ENCODE measurements at regions not wholly inside any gene's neighbourhood (a gene's known extent, or its start where the extent isn't known, plus 50 kb on each side); places are given as distances from the start of the nearest gene placed in this dataset.

GRCh38 chr3:28711293-28711692, 362.7 kb upstream of the AZI2 start:
- Mint-ChIP-seq H3K27ac (no peak overlapping the region), H3K9me3 (no peaks in the 10 kb centered on the region), H3K4me3 (no peak overlapping the region), H3K27me3 (ENCODE audit: low read depth, poor library complexity) (no peaks in the 10 kb centered on the region), H3K36me3 (ENCODE audit: low read depth) (no peaks in the 10 kb centered on the region), H3K4me1 (no peaks in the 10 kb centered on the region)
- TF ChIP-seq CTCF (IDR thresholded peaks at IDR 0.05) = no peak
- no peak for DNase-seq

GRCh38 chr3:28716939-28717338, 368.3 kb upstream of the AZI2 start:
- TF ChIP-seq CTCF (IDR thresholded peaks at IDR 0.05) = no peak

GRCh38 chr3:28718074-28718849, 369.6 kb upstream of the AZI2 start:
- no peak for TF ChIP-seq CTCF (IDR thresholded peaks at IDR 0.05)
- Mint-ChIP-seq H3K27ac (no peak overlapping the region), H3K4me3 (no peak overlapping the region), H3K9me3 (no peaks in the 10 kb centered on the region), H3K4me1 (no peaks in the 10 kb centered on the region), H3K36me3 (ENCODE audit: low read depth) (no peaks in the 10 kb centered on the region), H3K27me3 (ENCODE audit: low read depth, poor library complexity) (no peaks in the 10 kb centered on the region)
- DNase-seq = no peak

More at GRCh38 chr3:28716939-28717338, 368.3 kb upstream of the AZI2 start:
- Mint-ChIP-seq H3K36me3 (ENCODE audit: low read depth) (no peaks in the 10 kb centered on the region), H3K27ac (no peak overlapping the region), H3K4me3 (no peak overlapping the region), H3K4me1 (no peaks in the 10 kb centered on the region), H3K27me3 (ENCODE audit: low read depth, poor library complexity) (no peaks in the 10 kb centered on the region), H3K9me3 (no peaks in the 10 kb centered on the region)
- DNase-seq = no peak

GRCh38 chr3:28726840-28727239, 378.2 kb upstream of the AZI2 start:
- Mint-ChIP-seq H3K4me3 (no peak overlapping the region), H3K4me1 (no peaks in the 10 kb centered on the region), H3K27ac (no peak overlapping the region), H3K36me3 (ENCODE audit: low read depth) (no peaks in the 10 kb centered on the region), H3K9me3 (no peaks in the 10 kb centered on the region), H3K27me3 (ENCODE audit: low read depth, poor library complexity) (peaks cover 7% of the 10 kb centered on the region)
- peak; percentile 63 for TF ChIP-seq CTCF (IDR thresholded peaks at IDR 0.05)
- DNase-seq = peak; percentile 48

- Mint-ChIP-seq H3K27ac (no peak overlapping the region), H3K9me3 (no peaks in the 10 kb centered on the region), H3K4me3 (no peak overlapping the region), H3K4me1 (no peaks in the 10 kb centered on the region), H3K36me3 (ENCODE audit: low read depth) (no peaks in the 10 kb centered on the region), H3K27me3 (ENCODE audit: low read depth, poor library complexity) (peaks cover 7% of the 10 kb centered on the region)
- TF ChIP-seq CTCF (IDR thresholded peaks at IDR 0.05) = no peak
- DNase-seq = no peak
These were observed 378.7 kb upstream of the AZI2 start for GRCh38 chr3:28727307-28727706.

- Mint-ChIP-seq H3K27me3 (ENCODE audit: low read depth, poor library complexity) (no peaks in the 10 kb centered on the region), H3K36me3 (ENCODE audit: low read depth) (no peaks in the 10 kb centered on the region), H3K27ac (no peak overlapping the region), H3K4me3 (no peak overlapping the region), H3K9me3 (peaks cover 14% of the 10 kb centered on the region), H3K4me1 (no peaks in the 10 kb centered on the region)
- no peak for TF ChIP-seq CTCF (IDR thresholded peaks at IDR 0.05)
- no peak for DNase-seq
These were observed 389.8 kb upstream of the AZI2 start for GRCh38 chr3:28738425-28738824.

Measured in nephron progenitor cell (in vitro differentiated cells).